ENCODE measurements at regions not wholly inside any gene's neighbourhood (a gene's known extent, or its start where the extent isn't known, plus 50 kb on each side); places are given as distances from the start of the nearest gene placed in this dataset.

- TF ChIP-seq CHD7 (IDR thresholded peaks at IDR 0.05; ENCODE audit: insufficient replicate concordance, low read length) (no peak), MAFK (IDR thresholded peaks at IDR 0.05; ENCODE audit: low read depth, low read length) (no peak), CHD1 (IDR thresholded peaks at IDR 0.05; ENCODE audit: low read depth, low read length) (no peak), SIN3A (conservative IDR thresholded peaks at IDR 0.05 in 1 of 2, IDR thresholded peaks at IDR 0.05 in 1 of 2; ENCODE audit: low read depth in 1 of 2, low read length in 2 of 2) (no peak), SRF (IDR thresholded peaks at IDR 0.05; ENCODE audit: low read depth, low read length) (no peak), JUND (IDR thresholded peaks at IDR 0.05; ENCODE audit: low read length) (no peak), CTBP2 (IDR thresholded peaks at IDR 0.05; ENCODE audit: borderline replicate concordance, insufficient read depth, insufficient read length, low read length) (no peak), BCL11A (IDR thresholded peaks at IDR 0.05; ENCODE audit: low read depth in 2 of 2, low read length in 2 of 2) (no peak), POLR2A (IDR thresholded peaks at IDR 0.05; ENCODE audit: control extremely low read depth in 1 of 2, low read depth in 2 of 2, low read length in 2 of 2) (no peak), KDM5A (IDR thresholded peaks at IDR 0.05; ENCODE audit: low read length) (no peak)
Measured at GRCh38 chr13:76414320-76414719, 471.9 kb downstream of the KCTD12 start (continued).

All from H1 (cell line).